GM21526 (cell line): ENCODE measurements at regions not wholly inside any gene's neighbourhood (a gene's known extent, or its start where the extent isn't known, plus 50 kb on each side); places are given as distances from the start of the nearest gene placed in this dataset.

Experiments
- ATAC-seq: cut with Tn5 transposase; IDR thresholded peaks from one replicate; pipeline ENCODE4 v1.9.1; 2021; ENCODE audit warnings: moderate library complexity; ENCODE audit not compliant: unreplicated experiment, low FRiP score

DNA sequence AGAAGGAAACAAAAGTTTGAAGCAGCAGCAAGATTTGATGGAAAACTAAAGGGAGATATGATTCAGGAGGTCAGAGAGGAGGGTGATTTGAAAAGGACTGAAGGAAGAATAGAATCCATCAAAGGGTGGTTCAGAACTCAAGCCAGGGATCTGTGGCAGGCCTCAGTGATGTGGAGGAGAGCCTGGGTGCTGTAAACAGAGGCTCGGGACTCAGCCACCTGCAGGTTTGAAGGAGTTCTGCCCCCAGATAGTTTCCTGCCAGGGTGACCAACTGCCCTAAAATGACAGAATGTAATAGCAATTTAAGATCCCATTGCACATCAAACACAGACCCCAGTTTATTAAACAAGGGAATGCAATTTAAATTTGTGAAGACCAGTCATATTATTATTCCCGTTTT, 204.0 kb upstream of the FAT1 start:
- ATAC-seq = no peak

DNA sequence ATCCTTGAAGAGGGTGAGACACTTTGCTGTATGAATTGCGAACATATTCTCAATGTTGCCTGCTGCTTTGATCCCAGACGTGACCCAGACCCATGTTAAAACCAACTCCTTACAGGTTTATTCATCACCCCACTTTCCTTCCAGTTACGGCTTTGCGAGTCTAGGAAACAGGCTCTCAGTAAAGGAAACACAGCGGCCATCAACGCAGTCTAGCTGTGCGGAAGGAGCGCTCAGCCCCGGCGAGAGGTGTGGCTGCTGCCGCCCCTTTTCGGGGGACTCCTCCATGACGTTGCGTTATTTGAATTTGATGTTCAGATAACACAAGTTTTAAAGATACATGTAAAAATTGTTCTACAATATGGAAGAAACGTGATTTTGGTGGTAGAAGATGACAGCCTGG, 206.4 kb upstream of the FAT1 start:
- ATAC-seq = no peak

DNA sequence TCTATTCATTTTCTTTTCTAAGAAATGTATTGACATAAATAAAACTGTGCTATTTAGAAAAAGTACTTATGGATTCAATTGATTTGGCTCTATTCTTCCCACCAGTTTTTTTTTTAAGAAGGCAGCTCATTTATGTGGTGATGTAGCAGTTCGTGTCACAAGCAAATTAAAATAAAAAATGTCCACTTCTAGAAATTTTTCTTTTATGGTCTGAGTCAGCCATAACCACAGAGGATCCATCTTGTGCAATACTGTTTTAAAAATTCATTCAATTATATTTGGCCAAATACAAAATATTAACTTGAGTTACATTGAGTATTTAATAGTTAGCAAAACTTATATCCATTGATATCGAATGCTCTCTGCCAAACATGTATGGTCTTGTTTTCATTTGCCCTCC, 207.9 kb upstream of the FAT1 start:
- no peak for ATAC-seq

DNA sequence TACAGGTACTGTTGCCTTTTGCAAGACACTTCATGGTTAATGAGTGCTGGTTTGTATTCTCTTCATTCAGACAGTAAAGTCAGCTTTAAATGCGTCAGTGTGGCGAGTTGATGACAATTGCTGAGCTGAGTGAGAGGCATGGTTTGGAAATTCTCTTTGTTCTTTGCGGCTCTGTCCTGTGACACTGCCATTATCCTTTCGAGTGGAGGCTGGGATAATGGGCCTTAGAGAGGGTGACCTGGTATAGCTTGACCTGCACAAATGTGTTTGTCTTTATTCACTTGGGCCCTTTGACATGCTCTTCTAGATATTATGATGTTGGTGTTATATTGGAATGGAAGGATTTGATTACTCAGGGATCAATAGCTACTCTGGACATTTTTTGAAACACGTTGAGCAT, 208.5 kb upstream of the FAT1 start:
- ATAC-seq = no peak

DNA sequence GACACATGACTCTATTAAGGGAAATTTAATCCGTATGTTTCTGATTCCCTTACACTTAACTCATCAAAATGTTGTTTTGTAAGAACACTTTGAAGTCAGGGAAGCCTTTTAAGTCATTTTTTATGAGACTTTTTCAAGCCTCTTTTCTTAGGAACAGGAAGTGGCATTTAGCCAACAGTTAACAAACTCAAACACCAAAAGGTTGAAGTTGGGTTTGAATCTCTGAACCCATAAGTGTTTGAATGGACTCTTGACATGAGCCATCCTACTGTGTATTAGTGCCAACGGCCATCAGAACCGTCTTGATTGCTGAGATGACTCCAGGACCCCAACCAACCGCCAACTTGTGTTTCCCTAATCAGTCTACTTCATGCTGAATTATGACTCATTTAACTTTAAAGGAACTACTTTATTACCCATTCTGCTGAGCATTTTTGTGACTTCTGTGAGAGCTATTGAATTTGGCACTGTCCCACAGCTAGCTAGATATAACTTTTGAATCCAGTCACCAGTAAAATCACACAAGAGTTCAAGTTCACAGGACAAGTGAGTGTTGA, 209.1 kb upstream of the FAT1 start:
- ATAC-seq = no peak

DNA sequence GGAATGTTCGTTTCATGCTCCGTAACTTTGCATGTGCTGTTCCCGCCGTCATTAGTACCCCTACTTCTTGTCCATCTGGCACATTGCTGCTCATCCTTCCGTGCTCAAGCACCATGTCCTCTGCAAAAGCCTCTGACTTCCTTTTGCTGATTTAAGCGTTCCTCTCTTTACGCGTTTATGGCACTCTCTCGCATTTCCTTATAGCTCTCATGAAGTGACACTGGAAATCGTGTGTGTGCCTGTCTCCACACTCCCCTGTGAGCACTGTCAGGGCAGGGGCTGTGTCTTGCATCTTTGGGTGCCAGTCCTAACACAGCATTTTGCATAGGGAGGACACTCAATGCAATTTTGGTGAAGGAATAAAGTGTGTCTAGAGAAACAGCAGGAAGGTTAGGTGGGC, 210.6 kb upstream of the FAT1 start:
- no peak for ATAC-seq

DNA sequence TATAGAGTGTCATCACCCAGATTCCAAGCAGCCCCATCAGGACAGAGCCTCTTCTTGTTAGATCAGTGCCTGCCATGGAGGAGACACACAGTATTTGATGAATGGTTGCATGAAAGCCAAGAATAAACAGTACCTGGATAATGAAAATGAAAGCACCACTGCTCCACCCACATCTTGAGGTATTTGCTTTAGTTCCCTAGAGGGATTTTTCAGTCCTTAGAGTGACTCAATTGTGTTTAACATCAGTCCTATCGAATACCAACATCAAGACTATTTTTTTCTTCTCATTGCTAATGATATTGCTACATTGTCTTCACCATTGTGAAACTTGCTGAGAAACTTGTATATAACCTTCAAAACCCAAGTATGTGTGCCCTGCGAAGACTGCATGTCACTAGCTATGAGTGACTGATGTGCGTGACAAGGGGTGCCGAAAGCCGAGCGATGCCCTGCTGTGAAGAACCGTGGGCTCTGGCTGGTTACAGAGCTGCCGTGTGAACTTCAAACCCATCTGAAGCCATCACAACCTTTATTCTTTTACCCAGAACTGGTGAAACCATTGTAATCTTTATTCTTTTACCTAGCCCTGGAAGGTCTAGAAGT, 211.3 kb upstream of the FAT1 start:
- ATAC-seq = no peak

DNA sequence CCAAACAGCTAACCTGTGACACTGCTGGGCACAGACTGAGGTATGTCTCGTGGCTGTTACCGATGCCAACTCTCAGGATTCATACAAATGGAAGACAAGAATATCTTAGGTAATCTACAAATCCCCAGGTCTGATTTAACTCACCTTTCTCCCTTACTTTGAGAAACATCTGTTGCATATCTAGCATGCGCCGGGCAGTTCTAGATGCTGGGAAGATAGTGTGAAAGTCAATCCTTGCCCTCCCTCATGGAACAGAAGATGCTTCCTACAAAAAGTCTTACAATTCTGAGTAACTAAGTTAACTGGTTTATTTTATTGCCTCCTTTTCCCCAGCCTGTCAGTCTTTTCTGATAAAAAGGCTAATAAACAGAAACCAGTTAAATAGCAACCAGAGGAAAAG, 212.2 kb upstream of the FAT1 start:
- no peak for ATAC-seq

DNA sequence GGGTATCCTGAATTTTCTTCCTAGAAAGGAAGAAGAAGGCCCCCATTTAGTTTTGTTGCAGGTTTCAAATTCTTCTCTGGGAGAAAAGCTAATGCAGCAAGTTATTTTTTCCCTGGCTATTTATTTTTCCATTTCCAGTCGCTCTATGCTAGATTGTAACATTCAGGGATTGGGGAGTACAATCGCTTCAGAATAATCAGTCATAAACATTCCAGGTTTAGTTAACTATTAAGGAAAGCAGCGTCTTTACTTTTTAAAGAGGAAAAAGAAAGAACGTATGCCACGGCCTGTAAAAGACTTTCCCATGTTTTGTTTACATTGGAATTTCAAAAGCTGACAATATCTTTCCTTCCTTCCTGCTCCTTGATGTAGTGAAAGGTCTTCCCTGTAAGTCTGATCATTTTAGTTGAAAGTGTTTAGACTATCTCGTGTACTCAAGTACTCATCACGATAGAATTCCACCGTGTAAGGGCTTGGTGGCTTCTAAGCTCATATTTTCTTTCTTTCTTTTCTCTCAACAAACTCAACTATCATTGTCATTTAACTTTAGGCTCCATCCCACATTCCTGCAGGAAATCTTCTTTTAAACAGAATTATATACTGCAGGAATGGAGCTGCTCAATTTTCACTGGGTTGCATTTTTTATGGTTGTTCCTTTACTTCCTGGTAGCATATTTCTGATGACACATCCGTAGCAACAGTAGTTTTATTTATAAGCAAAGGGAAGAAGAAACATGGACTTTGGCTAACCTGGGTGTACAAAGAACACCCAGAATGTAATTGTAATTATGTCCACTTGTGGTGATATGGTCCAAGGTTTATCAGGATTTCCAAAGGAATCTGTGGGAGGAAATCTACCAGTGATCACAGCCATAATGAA, 213.1 kb upstream of the FAT1 start:
- no peak for ATAC-seq

DNA sequence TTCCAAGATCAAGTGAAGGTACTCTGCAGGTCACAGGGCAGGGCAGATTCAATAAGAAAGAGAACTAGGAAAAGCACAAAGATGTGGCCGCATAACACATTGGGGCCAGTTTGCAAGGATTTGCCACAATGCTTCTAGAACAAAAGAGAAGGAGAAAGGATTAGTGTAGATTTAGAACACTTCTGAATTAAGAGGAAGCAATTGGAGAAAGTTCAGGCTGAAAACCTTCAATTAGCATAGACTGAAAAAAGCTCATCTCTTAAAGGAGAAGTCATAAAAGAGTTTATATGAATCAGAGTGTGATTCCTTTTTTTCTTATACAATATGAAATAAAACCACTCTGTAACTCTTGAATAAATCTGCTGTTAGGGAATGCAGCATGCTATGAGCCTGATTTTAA, 215.6 kb upstream of the FAT1 start:
- ATAC-seq = no peak

DNA sequence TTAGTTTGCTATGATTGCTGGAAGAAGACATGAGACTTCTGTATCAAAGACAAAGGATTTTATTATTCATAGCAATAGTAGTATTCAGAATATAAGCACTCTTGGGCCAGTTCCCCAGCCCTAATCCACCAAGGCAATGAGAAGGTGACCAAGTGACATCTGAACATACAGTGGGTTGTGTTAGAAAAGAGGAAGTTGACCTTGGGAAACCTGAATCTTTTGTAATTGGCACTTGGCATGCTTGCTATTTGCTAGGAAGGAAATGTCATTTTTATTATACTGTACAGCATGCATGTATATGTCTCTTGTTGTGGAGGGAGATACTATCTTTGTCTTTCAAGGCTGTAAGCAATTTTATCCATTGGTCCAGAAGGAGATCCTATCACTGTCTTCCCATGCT, 216.1 kb upstream of the FAT1 start:
- ATAC-seq = no peak

DNA sequence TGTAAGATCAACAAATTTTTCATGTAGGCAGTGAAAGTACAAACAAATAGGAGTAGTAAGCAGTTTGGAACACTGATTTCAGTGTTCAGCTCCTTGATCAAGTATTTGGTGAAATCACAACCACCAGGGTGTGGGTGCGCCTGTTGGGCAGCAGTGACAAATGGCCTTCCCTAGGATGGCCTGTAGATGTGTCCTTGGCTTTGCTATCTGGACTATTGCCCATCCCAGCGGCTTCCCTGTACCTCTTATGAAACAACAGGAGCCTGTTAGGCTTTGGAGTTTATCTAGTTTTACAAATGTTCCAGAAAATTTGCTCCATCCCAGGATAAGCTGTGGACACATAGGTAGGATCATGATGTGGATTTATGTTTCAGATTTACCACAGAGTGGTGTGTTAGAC, 216.8 kb upstream of the FAT1 start:
- no peak for ATAC-seq

DNA sequence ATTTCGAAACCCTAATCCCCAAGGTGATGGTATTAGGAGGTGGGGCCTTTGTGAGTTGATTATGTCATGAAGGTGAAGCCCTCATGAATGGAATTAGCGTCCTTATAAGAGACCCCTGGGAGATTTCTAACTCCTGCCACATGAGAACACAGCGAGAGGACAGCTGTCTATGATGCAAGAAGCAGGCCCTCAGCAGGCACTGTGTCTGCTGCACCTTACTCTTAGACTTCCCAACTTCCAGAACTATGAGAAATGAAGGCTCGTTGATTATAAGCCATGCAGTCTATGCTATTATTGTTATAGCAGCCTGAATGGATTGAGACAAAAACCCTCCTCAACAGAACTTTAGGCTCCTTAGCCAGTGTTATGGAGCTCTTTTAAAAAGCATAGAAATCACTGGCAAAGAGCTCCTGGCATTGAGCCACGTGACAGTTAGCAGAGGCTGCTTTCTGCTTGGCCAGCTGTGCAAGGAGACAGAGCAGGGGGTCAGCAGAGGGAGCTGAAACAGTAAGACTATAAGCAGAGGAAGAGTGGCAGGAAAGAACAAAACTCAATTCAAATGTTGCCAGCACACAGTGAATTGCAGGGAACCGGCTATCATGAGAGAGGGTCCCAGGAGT, 219.2 kb upstream of the FAT1 start:
- ATAC-seq = no peak

DNA sequence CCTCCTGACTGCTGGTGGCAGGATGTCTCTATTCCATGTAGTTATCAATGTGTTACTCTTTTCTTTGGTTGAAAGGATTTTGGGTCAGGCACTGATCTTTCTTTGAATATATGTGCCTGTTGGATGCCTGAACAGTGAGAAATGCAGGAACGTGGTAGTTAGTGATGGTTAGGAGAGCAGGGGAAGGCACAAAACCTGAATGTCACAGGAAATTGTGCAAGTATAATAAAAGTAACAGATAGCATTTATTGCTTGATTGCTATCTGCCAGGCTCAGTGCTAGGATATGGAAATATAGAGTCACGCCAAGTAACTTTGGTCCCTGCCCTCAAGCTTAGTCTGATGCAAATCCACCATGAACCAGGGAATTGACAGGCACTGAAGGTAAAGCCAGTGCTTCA, 219.8 kb upstream of the FAT1 start:
- ATAC-seq = no peak

DNA sequence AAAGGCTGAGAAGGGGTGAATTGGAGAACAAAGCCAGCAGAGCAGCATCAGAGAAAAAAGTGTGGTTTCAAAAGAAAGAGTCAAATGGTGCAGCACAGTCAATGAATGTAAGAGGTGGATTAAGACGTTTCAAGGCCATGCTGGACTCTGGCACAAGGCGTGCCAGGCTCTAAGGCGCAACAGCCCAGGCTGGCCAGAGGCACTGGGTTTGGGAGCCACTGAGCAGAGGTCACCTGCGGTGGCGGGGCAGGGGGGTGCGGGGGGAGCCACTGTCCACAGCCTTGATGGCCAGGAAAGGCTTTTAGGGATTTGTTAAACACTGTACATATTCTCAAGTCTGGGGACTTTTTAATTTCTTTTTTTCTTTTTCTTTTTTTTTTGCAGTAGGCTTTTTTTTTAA, 222.5 kb upstream of the FAT1 start:
- no peak for ATAC-seq

DNA sequence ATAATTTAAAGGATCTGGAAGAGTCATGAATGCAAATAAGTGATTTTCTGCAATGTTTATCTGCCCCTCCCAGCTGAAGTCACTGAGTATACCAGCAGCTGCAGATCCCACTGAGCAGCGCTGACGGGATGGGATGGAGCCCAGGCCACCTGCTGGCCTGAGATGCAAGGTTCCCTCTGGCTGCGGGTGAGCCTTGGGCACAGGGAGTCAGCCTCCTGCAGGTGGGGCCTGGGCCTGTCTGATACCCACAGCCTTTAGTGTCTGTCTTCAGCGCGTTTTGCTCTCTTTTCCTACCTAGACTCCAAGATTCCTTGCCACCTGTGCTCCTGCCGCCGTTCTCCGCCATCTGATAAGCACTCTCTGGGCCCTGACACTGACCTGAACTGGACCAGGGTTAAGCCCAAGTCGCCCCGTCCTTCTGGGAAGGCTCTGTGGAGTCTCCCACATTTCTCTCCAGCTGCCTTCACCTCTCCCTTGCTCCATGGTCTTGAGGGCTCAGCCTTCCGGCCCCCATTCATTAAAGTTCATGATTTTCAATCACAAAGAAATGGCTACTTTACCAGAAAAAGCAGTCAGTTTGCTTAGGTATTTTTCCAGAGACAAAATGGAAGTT, 223.1 kb upstream of the FAT1 start:
- no peak for ATAC-seq

DNA sequence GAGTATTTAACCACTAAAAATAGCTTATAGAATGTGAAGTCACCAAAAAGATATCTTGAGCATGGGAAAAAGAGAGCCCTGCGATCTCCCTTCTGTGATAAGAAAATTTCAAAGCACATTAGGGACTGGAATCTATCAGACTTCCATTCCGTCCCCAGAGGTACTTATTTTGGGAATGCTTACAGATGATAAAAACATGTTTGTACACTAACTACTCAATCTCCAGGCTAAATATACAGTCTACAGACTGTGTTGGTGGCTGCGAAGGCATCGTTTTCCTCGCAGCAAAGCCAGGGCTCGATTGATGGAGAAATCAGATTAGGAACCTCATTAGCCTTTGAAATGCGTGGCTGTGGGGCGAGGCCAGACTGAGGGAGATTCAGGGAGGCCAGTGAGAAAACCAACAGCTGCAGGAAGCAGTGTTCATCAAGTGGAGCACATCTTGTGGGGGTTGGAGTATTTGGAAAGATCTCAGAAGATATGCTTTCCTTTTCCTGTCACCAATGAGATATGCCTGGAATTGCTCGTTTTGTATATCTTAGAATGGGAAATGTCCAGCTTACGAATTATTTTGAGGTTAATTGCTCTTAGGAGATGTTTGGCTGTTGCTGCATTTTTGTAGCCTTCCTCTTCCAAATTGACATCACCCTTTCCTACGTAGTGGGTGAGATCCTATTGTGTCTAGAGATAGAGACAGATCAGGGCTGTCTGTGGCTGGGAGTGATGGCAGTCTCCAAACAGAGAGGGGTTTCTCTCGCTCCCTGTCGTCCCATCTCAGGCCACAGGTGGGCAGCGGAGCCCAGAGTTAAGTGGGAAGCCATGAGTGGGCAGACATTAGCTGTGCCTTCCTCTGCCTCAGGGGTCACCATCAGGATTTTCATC, 224.9 kb upstream of the FAT1 start:
- no peak for ATAC-seq

DNA sequence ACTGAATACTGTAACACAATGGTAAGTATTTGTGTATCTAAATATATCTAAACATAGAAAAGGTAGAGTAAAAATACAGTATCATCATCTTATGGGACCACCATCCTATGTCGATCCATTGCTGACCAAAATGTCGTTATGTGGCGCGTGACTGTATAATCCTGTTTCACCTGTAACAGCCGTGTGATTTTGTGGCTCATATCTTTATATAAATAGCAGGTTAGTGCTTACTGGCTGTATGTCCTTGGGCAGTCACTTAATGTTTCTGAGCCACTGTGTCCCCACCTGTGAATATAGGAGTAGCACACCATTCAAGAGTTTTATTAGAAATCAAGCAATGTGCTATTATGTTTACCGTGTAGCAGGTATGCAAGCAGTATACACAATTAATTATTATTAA, 226.2 kb upstream of the FAT1 start:
- no peak for ATAC-seq

DNA sequence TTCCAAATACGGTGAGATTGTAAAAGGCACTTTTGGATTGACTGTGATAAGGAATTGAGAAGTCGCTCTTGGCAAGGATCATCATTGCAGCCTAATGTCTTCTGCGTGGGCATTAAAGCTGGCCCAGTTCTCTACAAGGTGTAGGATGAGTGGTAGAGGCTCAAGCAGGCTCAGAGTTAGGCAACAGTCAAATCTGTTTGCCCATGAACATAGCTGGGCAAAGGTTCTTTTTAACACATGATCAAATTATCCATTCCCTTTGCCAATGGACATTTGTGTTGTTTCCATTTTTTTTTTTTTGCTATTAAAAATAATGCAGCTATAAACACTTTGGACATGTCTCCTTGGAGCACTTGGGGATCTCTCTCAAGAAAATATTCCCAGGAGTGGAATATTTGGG, 229.1 kb upstream of the FAT1 start:
- no peak for ATAC-seq

DNA sequence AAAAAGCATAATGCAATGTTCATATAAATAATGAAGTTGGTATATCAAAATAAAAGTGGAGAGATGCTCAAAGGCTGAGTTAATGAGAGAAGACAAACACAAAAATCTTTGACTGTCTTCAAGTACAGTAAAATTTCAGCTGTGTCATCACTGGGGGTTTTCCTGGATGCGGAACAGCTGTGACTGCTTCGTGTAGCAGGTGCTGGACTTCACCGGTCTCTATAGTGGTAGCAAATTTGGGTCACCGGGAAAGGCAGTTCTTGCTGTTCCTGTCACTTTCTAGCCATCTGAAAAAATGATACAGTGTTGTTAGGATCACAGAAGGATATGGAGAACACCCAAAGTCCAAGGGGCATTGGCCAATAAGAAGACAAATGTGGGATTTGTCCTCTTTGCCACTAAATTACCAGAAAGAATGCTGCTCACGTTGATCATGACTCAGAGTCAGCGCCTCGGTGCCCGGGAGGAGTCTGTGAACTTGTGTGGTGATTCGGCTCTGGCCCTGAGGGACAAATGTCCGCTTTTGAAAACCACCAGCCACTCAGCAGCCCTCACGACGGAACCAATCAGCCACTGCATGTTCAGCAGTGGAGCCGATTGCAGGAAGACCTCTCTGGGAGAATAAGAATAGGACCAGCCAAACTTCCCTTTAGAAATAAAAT, 230.1 kb upstream of the FAT1 start:
- ATAC-seq = no peak
